PC-9 (cell line): ENCODE measurements at regions not wholly inside any gene's neighbourhood (a gene's known extent, or its start where the extent isn't known, plus 50 kb on each side); places are given as distances from the start of the nearest gene placed in this dataset.

ENCODE experiments used
- BruUV-seq: library from RNA; stranded (reverse); fragments of 400-500 nt; replicated peaks from 2 replicates; lab custom pipeline; 2021; lab: Mats Ljungman, UMichigan
- CTCF ChIA-PET: fragments of 300-600 bp; sonication (Branson Sonifier 250); formaldehyde crosslinking; loops from one replicate; lab custom pipeline; 2022; ENCODE audit warnings: antibody characterized with exemption; lab: Charles Lee
- POLR2A ChIA-PET: fragments of 300-600 bp; sonication (Branson Sonifier 250); formaldehyde crosslinking; loops from one replicate; lab custom pipeline; 2022; ENCODE audit warnings: antibody characterized with exemption; ENCODE audit not compliant: unreplicated experiment; lab: Charles Lee
- DNase-seq, 2 experiments: peaks; one replicate each; pipeline versions ENCODE4 v3.0.0 to v3.0.0-alpha.2; 2015 to 2022; ENCODE audit warnings: mixed read lengths in 1 of 2
- H2AFZ ChIP-seq: fragments of 200-600 bp; sonication (generic); 2 replicates; pipeline ENCODE4 v1.8.1; 2017; ENCODE audit warnings: antibody characterized with exemption
- H3F3A ChIP-seq: fragments of 200-600 bp; sonication (generic); 2 replicates; pipeline ENCODE4 v1.8.1; 2017; ENCODE audit warnings: antibody characterized with exemption, mild to moderate bottlenecking, low read depth; ENCODE audit not compliant: insufficient read depth
- H3K27ac ChIP-seq: fragments of 200-600 bp; sonication (generic); 2 replicates; pipeline ENCODE4 v1.6.1; 2016; ENCODE audit warnings: mixed run types
- H3K27me3 ChIP-seq: fragments of 200-600 bp; sonication (generic); 2 replicates; pipeline ENCODE4 v1.6.1; 2016; ENCODE audit warnings: low read depth, mixed run types; ENCODE audit not compliant: insufficient read depth
- H3K36me3 ChIP-seq: fragments of 200-600 bp; sonication (generic); 2 replicates; pipeline ENCODE4 v1.6.1; 2016; ENCODE audit warnings: low read depth, mixed run types
- H3K4me1 ChIP-seq: fragments of 200-600 bp; sonication (generic); replicated peaks from 2 replicates; pipeline ENCODE4 v1.6.1; 2016; ENCODE audit warnings: mixed run types; ENCODE audit not compliant: insufficient read depth
- H3K4me2 ChIP-seq: fragments of 200-600 bp; sonication (generic); 2 replicates; pipeline ENCODE4 v1.6.1; 2017; ENCODE audit warnings: mixed run types
- H3K4me3 ChIP-seq: fragments of 200-600 bp; sonication (generic); 2 replicates; pipeline ENCODE4 v1.6.1; 2016; ENCODE audit warnings: mixed run types
- H3K79me2 ChIP-seq: fragments of 200-600 bp; sonication (generic); 2 replicates; pipeline ENCODE4 v1.6.1; 2017; ENCODE audit warnings: low read depth, mixed run types
- H3K9me2 ChIP-seq: fragments of 200-600 bp; sonication (generic); 2 replicates; pipeline ENCODE4 v1.8.1; 2017; ENCODE audit warnings: mild to moderate bottlenecking; ENCODE audit not compliant: insufficient read depth
- H3K9me3 ChIP-seq: fragments of 200-600 bp; sonication (generic); 2 replicates; pipeline ENCODE4 v1.8.1; 2016; ENCODE audit warnings: low read depth; ENCODE audit not compliant: insufficient read depth
- H4K20me1 ChIP-seq: fragments of 200-600 bp; sonication (generic); 2 replicates; pipeline ENCODE4 v1.8.1; 2017; ENCODE audit not compliant: insufficient read depth
- CTCF ChIP-seq: fragments of 200-600 bp; sonication (generic); conservative IDR thresholded peaks from 2 replicates; pipeline ENCODE4 v1.6.1; 2017; ENCODE audit warnings: mixed run types, antibody characterized with exemption, mild to moderate bottlenecking, moderate library complexity
- EZH2 ChIP-seq: fragments of 200-600 bp; sonication (generic); IDR thresholded peaks from 2 replicates; pipeline ENCODE4 v1.8.0; 2017; ENCODE audit warnings: antibody characterized with exemption, low read depth
- intact Hi-C: fragments of 100-400 bp; cut with micrococcal nuclease; formaldehyde crosslinking; loops from one replicate; pipeline ENCODE4 v1.10.0; 2022; ENCODE audit not compliant: unreplicated experiment

- Histone ChIP-seq H3K4me3 (no peak overlapping the region), H3K79me2 (no peaks in the 10 kb centered on the region), H3F3A (no peaks in the 10 kb centered on the region), H4K20me1 (no peaks in the 10 kb centered on the region), H2AFZ (no peak overlapping the region), H3K27me3 (peaks cover 25% of the 10 kb centered on the region), H3K36me3 (no peaks in the 10 kb centered on the region), H3K9me2 (no peaks in the 10 kb centered on the region), H3K27ac (no peak overlapping the region), H3K4me1 (no peaks in the 10 kb centered on the region), H3K9me3 (no peaks in the 10 kb centered on the region), H3K4me2 (no peak overlapping the region)
- ChIA-PET POLR2A (no interaction called here), CTCF (no interaction called here)
- TF ChIP-seq CTCF (no peak), EZH2 (no peak)
- intact Hi-C loops: no loop called here
- DNase-seq: no peak
- no TSS peak for BruUV-seq
These were observed 219.3 kb downstream of the UXS1 start for GRCh38 chr2:105974812-105975211.

GRCh38 chr2:105972927-105973326 lies 221.2 kb downstream of the UXS1 start:
- no peaks in the 10 kb centered on the region for H3K9me2 ChIP-seq
- H2AFZ ChIP-seq: no peak overlapping the region
- H3K9me3 ChIP-seq: no peaks in the 10 kb centered on the region
- DNase-seq: no peak
- no peaks in the 10 kb centered on the region for H3K79me2 ChIP-seq
- H3K4me3 ChIP-seq: no peak overlapping the region
- no peaks in the 10 kb centered on the region for H3K36me3 ChIP-seq
- no peaks in the 10 kb centered on the region for H4K20me1 ChIP-seq
- POLR2A ChIA-PET: no interaction called here
- H3K4me1 ChIP-seq: no peaks in the 10 kb centered on the region
- no peaks in the 10 kb centered on the region for H3F3A ChIP-seq
- H3K27ac ChIP-seq: no peak overlapping the region
- intact Hi-C loops: no loop called here
- TF ChIP-seq CTCF (no peak), EZH2 (no peak)
- BruUV-seq: no TSS peak
- peaks cover 25% of the 10 kb centered on the region for H3K27me3 ChIP-seq
- H3K4me2 ChIP-seq: no peak overlapping the region
- CTCF ChIA-PET: no interaction called here

- intact Hi-C loops: no loop called here
These were observed 221.9 kb downstream of the UXS1 start for GRCh38 chr2:105972246-105972645.

GRCh38 chr2:105969552-105969951 lies 224.5 kb downstream of the UXS1 start:
- ChIA-PET POLR2A (no interaction called here), CTCF (no interaction called here)
- DNase-seq: peak in 1 of 2 experiments; percentile 25
- no peaks in the 10 kb centered on the region for H3K9me3 ChIP-seq
- no peak overlapping the region for H2AFZ ChIP-seq
- no TSS peak for BruUV-seq
- no peak overlapping the region for H3K4me3 ChIP-seq
- no peaks in the 10 kb centered on the region for H3K79me2 ChIP-seq
- no peak overlapping the region for H3K4me2 ChIP-seq
- H3K27me3 ChIP-seq: peaks cover 21% of the 10 kb centered on the region
- no peaks in the 10 kb centered on the region for H3K4me1 ChIP-seq
- TF ChIP-seq CTCF (peak; percentile 53), EZH2 (no peak)
- no peaks in the 10 kb centered on the region for H4K20me1 ChIP-seq
- H3K36me3 ChIP-seq: no peaks in the 10 kb centered on the region
- no peaks in the 10 kb centered on the region for H3F3A ChIP-seq
- intact Hi-C loops: loop anchor here (5.0 kb wide), 1 partner anchor 392 kb away; no protein-coding TSS in a partner anchor
- H3K9me2 ChIP-seq: no peaks in the 10 kb centered on the region
- no peak overlapping the region for H3K27ac ChIP-seq

More at GRCh38 chr2:105972246-105972645, 221.9 kb downstream of the UXS1 start:
- TF ChIP-seq EZH2: no peak
- ChIA-PET CTCF (no interaction called here), POLR2A (no interaction called here)
- Histone ChIP-seq H3K79me2 (no peaks in the 10 kb centered on the region), H3K27ac (no peak overlapping the region), H3F3A (no peaks in the 10 kb centered on the region), H3K4me1 (no peaks in the 10 kb centered on the region), H3K9me3 (no peaks in the 10 kb centered on the region), H2AFZ (no peak overlapping the region), H3K4me3 (no peak overlapping the region), H3K36me3 (no peaks in the 10 kb centered on the region), H3K4me2 (no peak overlapping the region), H3K27me3 (peaks cover 25% of the 10 kb centered on the region), H3K9me2 (no peaks in the 10 kb centered on the region), H4K20me1 (no peaks in the 10 kb centered on the region)
- BruUV-seq: no TSS peak
- DNase-seq: no peak
